HEK293 (cell line): ENCODE measurements at regions not wholly inside any gene's neighbourhood (a gene's known extent, or its start where the extent isn't known, plus 50 kb on each side); places are given as distances from the start of the nearest gene placed in this dataset.

Experiments used
- IKZF3 ChIP-seq: fragments of 450-650 bp; IDR thresholded peaks from 2 replicates; pipeline ENCODE4 v1.5.0; 2018; ENCODE audit warnings: missing biosample characterization, mild to moderate bottlenecking, missing genetic modification characterization, moderate library complexity
- ZFP37 ChIP-seq: fragments of 450-650 bp; formaldehyde crosslinking; IDR thresholded peaks from 2 replicates; pipeline ENCODE4 v1.5.1; 2016; ENCODE audit warnings: missing biosample characterization, missing genetic modification characterization
- ZNF10 ChIP-seq: fragments of 450-650 bp; formaldehyde crosslinking; IDR thresholded peaks from 2 replicates; pipeline ENCODE4 v1.5.1; 2017; ENCODE audit warnings: missing biosample characterization, missing genetic modification characterization
- ZNF239 ChIP-seq: fragments of 450-650 bp; formaldehyde crosslinking; IDR thresholded peaks from 2 replicates; pipeline ENCODE4 v1.5.1; 2016; ENCODE audit warnings: missing biosample characterization, missing genetic modification characterization
- ZNF335 ChIP-seq: fragments of 450-650 bp; formaldehyde crosslinking; conservative IDR thresholded peaks from 2 replicates; pipeline ENCODE4 v1.5.1; 2016; ENCODE audit warnings: missing biosample characterization, missing genetic modification characterization
- ZNF423 ChIP-seq: fragments of 450-650 bp; formaldehyde crosslinking; IDR thresholded peaks from 2 replicates; pipeline ENCODE4 v1.5.1; 2016; ENCODE audit warnings: missing biosample characterization, missing genetic modification characterization
- ZNF658 ChIP-seq: fragments of 450-650 bp; formaldehyde crosslinking; IDR thresholded peaks from 2 replicates; pipeline ENCODE4; 2016; ENCODE audit warnings: missing biosample characterization, missing genetic modification characterization
- ZNF785 ChIP-seq: fragments of 450-650 bp; formaldehyde crosslinking; IDR thresholded peaks from 2 replicates; pipeline ENCODE4 v1.5.1; 2016; ENCODE audit warnings: missing biosample characterization, missing genetic modification characterization
- ZNF791 ChIP-seq: fragments of 450-650 bp; formaldehyde crosslinking; IDR thresholded peaks from 2 replicates; pipeline ENCODE4 v1.5.1; 2016; ENCODE audit warnings: missing biosample characterization, missing genetic modification characterization
- TF ChIP-seq, protein P1 (sequence below): fragments of 450-650 bp; formaldehyde crosslinking; IDR thresholded peaks from 2 replicates; pipeline ENCODE4 v1.5.1; 2016; ENCODE audit warnings: missing biosample characterization, missing genetic modification characterization

- TF ChIP-seq ZNF239 (no peak), ZNF423 (tag by site-specific recombination) (no peak), ZFP37 (tag by site-specific recombination) (no peak), ZNF785 (no peak), IKZF3 (no peak), ZNF335 (no peak), ZNF658 (tag by site-specific recombination) (no peak), ZNF791 (tag by site-specific recombination) (no peak), ZNF10 (tag by site-specific recombination) (no peak)
- TF ChIP-seq, protein P1, sequence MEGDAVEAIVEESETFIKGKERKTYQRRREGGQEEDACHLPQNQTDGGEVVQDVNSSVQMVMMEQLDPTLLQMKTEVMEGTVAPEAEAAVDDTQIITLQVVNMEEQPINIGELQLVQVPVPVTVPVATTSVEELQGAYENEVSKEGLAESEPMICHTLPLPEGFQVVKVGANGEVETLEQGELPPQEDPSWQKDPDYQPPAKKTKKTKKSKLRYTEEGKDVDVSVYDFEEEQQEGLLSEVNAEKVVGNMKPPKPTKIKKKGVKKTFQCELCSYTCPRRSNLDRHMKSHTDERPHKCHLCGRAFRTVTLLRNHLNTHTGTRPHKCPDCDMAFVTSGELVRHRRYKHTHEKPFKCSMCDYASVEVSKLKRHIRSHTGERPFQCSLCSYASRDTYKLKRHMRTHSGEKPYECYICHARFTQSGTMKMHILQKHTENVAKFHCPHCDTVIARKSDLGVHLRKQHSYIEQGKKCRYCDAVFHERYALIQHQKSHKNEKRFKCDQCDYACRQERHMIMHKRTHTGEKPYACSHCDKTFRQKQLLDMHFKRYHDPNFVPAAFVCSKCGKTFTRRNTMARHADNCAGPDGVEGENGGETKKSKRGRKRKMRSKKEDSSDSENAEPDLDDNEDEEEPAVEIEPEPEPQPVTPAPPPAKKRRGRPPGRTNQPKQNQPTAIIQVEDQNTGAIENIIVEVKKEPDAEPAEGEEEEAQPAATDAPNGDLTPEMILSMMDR, result no peak
These were observed 283.8 kb upstream of the RGMA start for GRCh38 chr15:93372865-93373223.
